ENCODE measurements at regions not wholly inside any gene's neighbourhood (a gene's known extent, or its start where the extent isn't known, plus 50 kb on each side); places are given as distances from the start of the nearest gene placed in this dataset.

GRCh38 chr1:29387210-29387609 is 150.9 kb downstream of the PTPRU start:
- TF ChIP-seq CTCF (IDR thresholded peaks at IDR 0.05) (no peak), POLR2A (IDR thresholded peaks at IDR 0.05) (no peak), EP300 (IDR thresholded peaks at IDR 0.05) (no peak)
